Loucy (cell line): ENCODE measurements at regions not wholly inside any gene's neighbourhood (a gene's known extent, or its start where the extent isn't known, plus 50 kb on each side); places are given as distances from the start of the nearest gene placed in this dataset.

ENCODE experiments used
- EZH2phosphoT487 ChIP-seq: fragments of 200-600 bp; IDR thresholded peaks from 2 replicates; pipeline ENCODE4 v1.6.1; 2018; ENCODE audit warnings: antibody characterized with exemption, mild to moderate bottlenecking, moderate library complexity, borderline replicate concordance
- TF ChIP-seq, protein P1 (sequence below): fragments of 200-600 bp; sonication (generic); conservative IDR thresholded peaks from 2 replicates; pipeline ENCODE4 v1.5.1; 2014; ENCODE audit warnings: mild to moderate bottlenecking, antibody characterized with exemption, low read length

DNA sequence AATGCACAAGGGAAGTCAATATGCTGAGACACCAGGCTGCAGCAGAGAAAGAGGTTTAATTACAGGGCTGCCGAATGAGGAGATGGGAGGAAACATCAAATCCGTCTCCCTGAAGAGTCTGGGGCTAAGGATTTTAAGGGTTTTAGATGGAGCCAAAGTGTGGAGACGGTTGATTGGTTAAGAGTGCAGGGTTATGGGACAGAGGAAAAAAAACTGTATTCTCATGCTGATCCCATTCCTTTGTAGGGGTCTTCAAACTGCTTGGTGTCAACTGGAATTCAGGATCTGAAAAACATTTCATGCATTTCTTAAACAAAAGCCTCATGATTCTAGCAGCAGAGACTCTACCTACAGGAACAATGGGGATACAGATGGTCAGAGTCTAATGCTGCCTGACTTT, 96.1 kb upstream of the SYNDIG1 start:
- TF ChIP-seq, protein P1, sequence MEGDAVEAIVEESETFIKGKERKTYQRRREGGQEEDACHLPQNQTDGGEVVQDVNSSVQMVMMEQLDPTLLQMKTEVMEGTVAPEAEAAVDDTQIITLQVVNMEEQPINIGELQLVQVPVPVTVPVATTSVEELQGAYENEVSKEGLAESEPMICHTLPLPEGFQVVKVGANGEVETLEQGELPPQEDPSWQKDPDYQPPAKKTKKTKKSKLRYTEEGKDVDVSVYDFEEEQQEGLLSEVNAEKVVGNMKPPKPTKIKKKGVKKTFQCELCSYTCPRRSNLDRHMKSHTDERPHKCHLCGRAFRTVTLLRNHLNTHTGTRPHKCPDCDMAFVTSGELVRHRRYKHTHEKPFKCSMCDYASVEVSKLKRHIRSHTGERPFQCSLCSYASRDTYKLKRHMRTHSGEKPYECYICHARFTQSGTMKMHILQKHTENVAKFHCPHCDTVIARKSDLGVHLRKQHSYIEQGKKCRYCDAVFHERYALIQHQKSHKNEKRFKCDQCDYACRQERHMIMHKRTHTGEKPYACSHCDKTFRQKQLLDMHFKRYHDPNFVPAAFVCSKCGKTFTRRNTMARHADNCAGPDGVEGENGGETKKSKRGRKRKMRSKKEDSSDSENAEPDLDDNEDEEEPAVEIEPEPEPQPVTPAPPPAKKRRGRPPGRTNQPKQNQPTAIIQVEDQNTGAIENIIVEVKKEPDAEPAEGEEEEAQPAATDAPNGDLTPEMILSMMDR = no peak
- TF ChIP-seq EZH2phosphoT487 = no peak
